ENCODE measurements at regions not wholly inside any gene's neighbourhood (a gene's known extent, or its start where the extent isn't known, plus 50 kb on each side); places are given as distances from the start of the nearest gene placed in this dataset.

GRCh38 chr6:4620284-4621151, 155.7 kb upstream of the CDYL start:
- H3K4me2 ChIP-seq (ENCODE audit: insufficient read depth, low read length), result no peak overlapping the region
- H3K4me3 ChIP-seq (ENCODE audit: insufficient read depth, low read length), result no peak overlapping the region
- H3K27me3 ChIP-seq (ENCODE audit: insufficient read depth, low read length), result peaks cover 9% of the 10 kb centered on the region
- H3K79me2 ChIP-seq (ENCODE audit: insufficient read depth, low read length), result no peaks in the 10 kb centered on the region
- no peaks in the 10 kb centered on the region for H3K9me3 ChIP-seq (ENCODE audit: low read depth, low read length)
- no peaks in the 10 kb centered on the region for H3K36me3 ChIP-seq (ENCODE audit: insufficient read depth, low read length)
- no peak for DNase-seq (ENCODE audit: insufficient read length, low spot score, missing footprints)
- no peaks in the 10 kb centered on the region for H4K20me1 ChIP-seq (ENCODE audit: insufficient read depth, low read length)
- H2AFZ ChIP-seq (ENCODE audit: low read length), result no peak overlapping the region
- TF ChIP-seq CTCF (IDR thresholded peaks at IDR 0.05; ENCODE audit: extremely low read depth, low read depth, low read length), result no peak
- no peak overlapping the region for H3K27ac ChIP-seq (ENCODE audit: low read depth, low read length)
- H3K4me1 ChIP-seq (ENCODE audit: insufficient read depth, low read length), result peaks cover 3% of the 10 kb centered on the region

GRCh38 chr6:4616311-4616710, 159.9 kb upstream of the CDYL start:
- H2AFZ ChIP-seq (ENCODE audit: low read length), result no peak overlapping the region
- H4K20me1 ChIP-seq (ENCODE audit: insufficient read depth, low read length), result no peaks in the 10 kb centered on the region
- H3K27me3 ChIP-seq (ENCODE audit: insufficient read depth, low read length), result peaks cover 15% of the 10 kb centered on the region
- no peak overlapping the region for H3K27ac ChIP-seq (ENCODE audit: low read depth, low read length)
- peaks cover 15% of the 10 kb centered on the region for H3K4me1 ChIP-seq (ENCODE audit: insufficient read depth, low read length)
- TF ChIP-seq CTCF (IDR thresholded peaks at IDR 0.05; ENCODE audit: extremely low read depth, low read depth, low read length), result no peak
- no peaks in the 10 kb centered on the region for H3K79me2 ChIP-seq (ENCODE audit: insufficient read depth, low read length)
- no peak for DNase-seq (ENCODE audit: insufficient read length, low spot score, missing footprints)
- no peaks in the 10 kb centered on the region for H3K9me3 ChIP-seq (ENCODE audit: low read depth, low read length)
- H3K36me3 ChIP-seq (ENCODE audit: insufficient read depth, low read length), result no peaks in the 10 kb centered on the region
- H3K4me3 ChIP-seq (ENCODE audit: insufficient read depth, low read length), result no peak overlapping the region
- no peak overlapping the region for H3K4me2 ChIP-seq (ENCODE audit: insufficient read depth, low read length)

- Histone ChIP-seq H4K20me1 (ENCODE audit: insufficient read depth, low read length) (no peaks in the 10 kb centered on the region), H3K4me1 (ENCODE audit: insufficient read depth, low read length) (peaks cover 15% of the 10 kb centered on the region), H3K36me3 (ENCODE audit: insufficient read depth, low read length) (no peaks in the 10 kb centered on the region), H3K4me3 (ENCODE audit: insufficient read depth, low read length) (no peak overlapping the region), H2AFZ (ENCODE audit: low read length) (peak overlapping the region; percentile 49), H3K27ac (ENCODE audit: low read depth, low read length) (no peak overlapping the region), H3K9me3 (ENCODE audit: low read depth, low read length) (no peaks in the 10 kb centered on the region), H3K4me2 (ENCODE audit: insufficient read depth, low read length) (no peak overlapping the region), H3K27me3 (ENCODE audit: insufficient read depth, low read length) (peaks cover 15% of the 10 kb centered on the region), H3K79me2 (ENCODE audit: insufficient read depth, low read length) (no peaks in the 10 kb centered on the region)
- no peak for DNase-seq (ENCODE audit: insufficient read length, low spot score, missing footprints)
- no peak for TF ChIP-seq CTCF (IDR thresholded peaks at IDR 0.05; ENCODE audit: extremely low read depth, low read depth, low read length)
Measured at GRCh38 chr6:4615891-4616290, 160.3 kb upstream of the CDYL start.

GRCh38 chr6:4615231-4615630, 161.0 kb upstream of the CDYL start:
- no peaks in the 10 kb centered on the region for H3K79me2 ChIP-seq (ENCODE audit: insufficient read depth, low read length)
- no peak for DNase-seq (ENCODE audit: insufficient read length, low spot score, missing footprints)
- no peak overlapping the region for H2AFZ ChIP-seq (ENCODE audit: low read length)
- no peaks in the 10 kb centered on the region for H3K36me3 ChIP-seq (ENCODE audit: insufficient read depth, low read length)
- H3K27me3 ChIP-seq (ENCODE audit: insufficient read depth, low read length), result peaks cover 15% of the 10 kb centered on the region
- peaks cover 20% of the 10 kb centered on the region for H3K4me1 ChIP-seq (ENCODE audit: insufficient read depth, low read length)
- H3K4me3 ChIP-seq (ENCODE audit: insufficient read depth, low read length), result no peak overlapping the region
- TF ChIP-seq CTCF (IDR thresholded peaks at IDR 0.05; ENCODE audit: extremely low read depth, low read depth, low read length), result no peak
- no peaks in the 10 kb centered on the region for H4K20me1 ChIP-seq (ENCODE audit: insufficient read depth, low read length)
- no peak overlapping the region for H3K4me2 ChIP-seq (ENCODE audit: insufficient read depth, low read length)
- H3K9me3 ChIP-seq (ENCODE audit: low read depth, low read length), result no peaks in the 10 kb centered on the region
- no peak overlapping the region for H3K27ac ChIP-seq (ENCODE audit: low read depth, low read length)
